K562 (cell line): ENCODE measurements at regions not wholly inside any gene's neighbourhood (a gene's known extent, or its start where the extent isn't known, plus 50 kb on each side); places are given as distances from the start of the nearest gene placed in this dataset.

ENCODE experiments used
- ATAC-seq: fragments of 200-7000 bp; cut with Tn5 transposase; 3 replicates; pipeline ENCODE4 v1.9.1; 2020; ENCODE audit warnings: moderate library complexity
- BruUV-seq: library from RNA; stranded (reverse); fragments of 400-500 nt; replicated peaks from 2 replicates; lab custom pipeline; 2021; lab: Mats Ljungman, UMichigan
- CTCF ChIA-PET: fragments of 300-600 bp; formaldehyde crosslinking; extraction: SDS; loops from one replicate; lab custom pipeline; 2021; ENCODE audit warnings: low intra/inter-chr PET ratio; lab: Yijun Ruan, JAX
- POLR2A ChIA-PET: fragments of 300-600, 350-650 bp; sonication (Branson Sonifier 250); formaldehyde crosslinking; extraction: SDS; loops from one replicate; lab custom pipeline; 2021; ENCODE audit warnings: antibody characterized with exemption, inconsistent platforms; lab: Yijun Ruan, JAX
- DNase-seq, 4 experiments: peaks; one replicate each; pipeline versions ENCODE4 v3.0.0 to v3.0.0-alpha.2; 2011 to 2018; ENCODE audit warnings: low spot score in 3 of 4, mixed read lengths in 3 of 4; ENCODE audit errors: extremely low read depth in 1 of 4
- FAIRE-seq: peaks from 2 replicates; lab custom pipeline; 2011; peaks lifted over from hg19 to GRCh38; lab: Jason Lieb, UNC
- H2AFZ ChIP-seq: 2 replicates; pipeline ENCODE4 v1.6.0; 2011; ENCODE audit warnings: low read depth, low read length, control low read depth, inconsistent platforms
- H3K27ac ChIP-seq: fragments of 200-600 bp; 3 replicates; pipeline ENCODE4 v1.8.0; 2011; ENCODE audit warnings: low read depth, mild to moderate bottlenecking, control low read depth, inconsistent platforms, low read length, moderate library complexity, mixed read lengths; ENCODE audit errors: extremely low read depth
- H3K27me3 ChIP-seq, 2 experiments: fragments of 300-600 bp in 1 of 2; 2 replicates in 1 of 2; 3 replicates in 1 of 2; pipeline versions ENCODE4 v1.6.0 to v1.8.0; 2011; ENCODE audit warnings: inconsistent platforms in 2 of 2, low read length in 2 of 2, mild to moderate bottlenecking in 1 of 2, mixed read lengths in 1 of 2, moderate library complexity in 1 of 2; ENCODE audit not compliant: control insufficient read depth in 2 of 2, insufficient read depth in 2 of 2
- H3K36me3 ChIP-seq: fragments of 300-600 bp; 3 replicates; pipeline ENCODE4 v1.8.0; 2011; ENCODE audit warnings: mild to moderate bottlenecking, low read length, inconsistent platforms; ENCODE audit not compliant: control insufficient read depth, insufficient read depth
- H3K4me1 ChIP-seq, 2 experiments: fragments of 200-600 bp in 1 of 2; replicated peaks in 1 of 2; 2 replicates in 1 of 2; 3 replicates in 1 of 2; pipeline versions ENCODE4 v1.5.1 to v1.8.0; 2011; ENCODE audit warnings: inconsistent platforms in 2 of 2, low read length in 2 of 2, mild to moderate bottlenecking in 1 of 2, mixed read lengths in 1 of 2, moderate library complexity in 1 of 2; ENCODE audit not compliant: control insufficient read depth in 2 of 2, insufficient read depth in 2 of 2
- H3K4me2 ChIP-seq: 2 replicates; pipeline ENCODE4 v1.6.1; 2011; ENCODE audit warnings: low read length, control low read depth, inconsistent platforms, mixed read lengths; ENCODE audit not compliant: insufficient read depth
- H3K4me3 ChIP-seq: fragments of 200-600 bp; sonication (generic), shearing (Covaris generic); 2 replicates; pipeline ENCODE4 v1.5.1; 2016; ENCODE audit warnings: control low read depth, inconsistent platforms
- H3K79me2 ChIP-seq: fragments of 200-600 bp; 3 replicates; pipeline ENCODE4 v1.8.0; 2011; ENCODE audit warnings: low read length, inconsistent platforms; ENCODE audit not compliant: control insufficient read depth, insufficient read depth
- H3K9ac ChIP-seq, 2 experiments: 2 replicates each; pipeline versions ENCODE4 v1.6.0 to v1.6.1; 2011; ENCODE audit warnings: low read depth in 2 of 2, low read length in 2 of 2, control low read depth in 1 of 2, inconsistent platforms in 1 of 2, mild to moderate bottlenecking in 1 of 2, mixed read lengths in 1 of 2; ENCODE audit not compliant: insufficient read depth in 1 of 2
- H3K9me1 ChIP-seq: one replicate; pipeline ENCODE4 v1.6.0; 2011; ENCODE audit warnings: inconsistent platforms, mild to moderate bottlenecking, low read length, moderate library complexity; ENCODE audit not compliant: control insufficient read depth, insufficient read depth
- H3K9me3 ChIP-seq: replicated peaks from 2 replicates; pipeline ENCODE4 v1.5.1; 2011; ENCODE audit warnings: low read depth, low read length, inconsistent platforms; ENCODE audit not compliant: control insufficient read depth, insufficient read depth
- H4K20me1 ChIP-seq: replicated peaks from 2 replicates; pipeline ENCODE4 v1.6.1; 2011; ENCODE audit warnings: low read length, inconsistent platforms, mixed read lengths; ENCODE audit not compliant: control insufficient read depth, insufficient read depth
- DACH1 ChIP-seq: fragments of 450-650 bp; IDR thresholded peaks from 2 replicates; pipeline ENCODE4 v1.6.1; 2018; ENCODE audit not compliant: partially characterized antibody
- ELF1 ChIP-seq: fragments of 200-800 bp; sonication (Bioruptor generic); IDR thresholded peaks from 2 replicates; pipeline ENCODE4 v1.6.1; 2016; ENCODE audit warnings: missing genetic modification characterization, missing compliant biosample characterization
- GABPB1 ChIP-seq: sonication (generic); formaldehyde crosslinking; IDR thresholded peaks from 2 replicates; pipeline ENCODE4 v1.8.0; 2022; ENCODE audit warnings: mild to moderate bottlenecking, missing genetic modification reagents
- NFE2 ChIP-seq: IDR thresholded peaks from 2 replicates; pipeline ENCODE4 v1.6.1; 2014; ENCODE audit warnings: antibody characterized with exemption, low read depth
- NR1H2 ChIP-seq: sonication (generic); formaldehyde crosslinking; IDR thresholded peaks from 2 replicates; pipeline ENCODE4 v1.4.0; 2020; ENCODE audit warnings: mild to moderate bottlenecking, missing genetic modification reagents
- PHF21A ChIP-seq: fragments of 450-650 bp; IDR thresholded peaks from 2 replicates; pipeline ENCODE4 v1.6.1; 2017; ENCODE audit warnings: low read depth, borderline replicate concordance
- POLR2B ChIP-seq: fragments of 450-650 bp; IDR thresholded peaks from 2 replicates; pipeline ENCODE4 v1.6.1; 2018; ENCODE audit warnings: low read depth; ENCODE audit not compliant: partially characterized antibody
- SMARCA4 ChIP-seq: fragments of 450-650 bp; IDR thresholded peaks from 2 replicates; pipeline ENCODE4 v1.6.1; 2016
- SMARCC2 ChIP-seq: fragments of 450-650 bp; IDR thresholded peaks from 2 replicates; pipeline ENCODE4 v1.6.1; 2017; ENCODE audit warnings: antibody characterized with exemption, moderate library complexity, mild to moderate bottlenecking, low read depth
- SRSF1 ChIP-seq: fragments of 200-400 bp; formaldehyde crosslinking; IDR thresholded peaks from 2 replicates; pipeline ENCODE4 v1.6.1; 2017; ENCODE audit warnings: mild to moderate bottlenecking, low read depth, low read length, moderate library complexity
- YY1 ChIP-seq, 3 experiments: IDR thresholded peaks; 2 replicates each; pipeline ENCODE4 v1.6.1; 2011; ENCODE audit warnings: low read length in 2 of 3, mild to moderate bottlenecking in 2 of 3, moderate library complexity in 2 of 3, borderline replicate concordance in 1 of 3, control low read depth in 1 of 3, low read depth in 1 of 3; ENCODE audit not compliant: insufficient read depth in 3 of 3, insufficient replicate concordance in 2 of 3, control insufficient read depth in 1 of 3, insufficient read length in 1 of 3; ENCODE audit errors: extremely low read depth in 1 of 3
- ZNF277 ChIP-seq: fragments of 250-450 bp; sonication (Bioruptor Pico); IDR thresholded peaks from 2 replicates; pipeline ENCODE4 v1.8.0; 2022; ENCODE audit warnings: inconsistent platforms, mild to moderate bottlenecking, moderate library complexity, borderline replicate concordance
- ZNF280B ChIP-seq: fragments of 250-450 bp; sonication (Bioruptor Pico); IDR thresholded peaks from 2 replicates; pipeline ENCODE4 v1.5.1; 2021; ENCODE audit warnings: mild to moderate bottlenecking
- WGBS: fragments of 100-300 bp; shearing (Covaris generic); methylation state at CpG from one replicate; pipeline ENCODE4 v1.1.6; 2016; ENCODE audit warnings: low coverage, mixed read lengths; ENCODE audit not compliant: insufficient coverage; ENCODE audit errors: missing lambda C conversion rate; 5-methylcytosine and 5-hydroxymethylcytosine counted together
- in situ Hi-C: fragments of 300-500 bp; cut with MboI; formaldehyde crosslinking; loops from 4 replicates; pipeline ENCODE4 v1.15.0; 2018; ENCODE audit warnings: inconsistent platforms, mixed read lengths
- intact Hi-C: fragments of 100-400 bp; cut with micrococcal nuclease; formaldehyde crosslinking; loops from 2 replicates; pipeline ENCODE4 v1.14.2; 2022

- Histone ChIP-seq H4K20me1 (no peaks in the 10 kb centered on the region), H2AFZ (no peak overlapping the region), H3K9me3 (no peaks in the 10 kb centered on the region), H3K9me1 (no peaks in the 10 kb centered on the region), H3K27me3 (no peaks in the 10 kb centered on the region), H3K27ac (no peak overlapping the region), H3K4me1 (no peaks in the 10 kb centered on the region), H3K9ac (no peak overlapping the region), H3K4me3 (no peak overlapping the region), H3K79me2 (no peaks in the 10 kb centered on the region), H3K4me2 (no peak overlapping the region), H3K36me3 (no peaks in the 10 kb centered on the region)
- DNase-seq (no peak), FAIRE-seq (no peak), ATAC-seq (no peak)
- 6% methylated on average over 1 of the region's 1 CpG for WGBS
- TF ChIP-seq NFE2, result no peak
- TF ChIP-seq PHF21A, result no peak
- TF ChIP-seq SMARCA4, result no peak
- no peak for TF ChIP-seq DACH1
- no peak for TF ChIP-seq SMARCC2
- TF ChIP-seq GABPB1 (CRISPR knock-in tag), result no peak
- no peak for TF ChIP-seq SRSF1
- TF ChIP-seq YY1 (IDR thresholded peaks at IDR 0.05; ENCODE audit: borderline replicate concordance in 1 of 3, control insufficient read depth in 1 of 3, extremely low read depth in 1 of 3, insufficient read depth in 3 of 3, insufficient read length in 1 of 3, insufficient replicate concordance in 2 of 3, low read depth in 1 of 3, low read length in 2 of 3), result no peak
- TF ChIP-seq ELF1 (tag), result no peak
- TF ChIP-seq NR1H2 (CRISPR knock-in tag), result no peak
- TF ChIP-seq ZNF280B (CRISPR knock-in tag), result no peak
- TF ChIP-seq POLR2B, result no peak
- no peak for TF ChIP-seq ZNF277 (CRISPR knock-in tag)
- ChIA-PET POLR2A (no interaction called here), CTCF (no interaction called here)
- intact Hi-C loops (no loop called here), in situ Hi-C loops (no loop called here)
- BruUV-seq, result no TSS peak
Observed at GRCh38 chr12:90770861-90771260, 184.1 kb downstream of the CCER1 start.
